Endothelial cell of umbilical vein (primary cell): ENCODE measurements at regions not wholly inside any gene's neighbourhood (a gene's known extent, or its start where the extent isn't known, plus 50 kb on each side); places are given as distances from the start of the nearest gene placed in this dataset.

Experiments
- EZH2 ChIP-seq: IDR thresholded peaks from 2 replicates; pipeline ENCODE4 v1.6.1; 2012; ENCODE audit warnings: borderline replicate concordance, low read depth, mild to moderate bottlenecking, moderate library complexity, low read length, inconsistent platforms; ENCODE audit not compliant: severe bottlenecking
- FOS ChIP-seq: IDR thresholded peaks from 2 replicates; pipeline ENCODE4 v1.6.1; 2011; ENCODE audit warnings: mild to moderate bottlenecking, low read length, moderate library complexity, borderline replicate concordance; ENCODE audit not compliant: insufficient read depth
- JUN ChIP-seq: IDR thresholded peaks from 2 replicates; pipeline ENCODE4 v1.6.1; 2011; ENCODE audit warnings: borderline replicate concordance, low read depth; ENCODE audit not compliant: insufficient read length, insufficient read depth
- MYC ChIP-seq: IDR thresholded peaks from one replicate; pipeline ENCODE4 v1.6.1; 2011; ENCODE audit warnings: mild to moderate bottlenecking, low read depth, low read length
- POLR2A ChIP-seq: IDR thresholded peaks from 2 replicates; pipeline ENCODE4 v1.6.1; 2012; ENCODE audit warnings: low read depth, mild to moderate bottlenecking, control low read depth, low read length
- POLR2AphosphoS5 ChIP-seq: IDR thresholded peaks from 2 replicates; pipeline ENCODE4 v1.6.1; 2012; ENCODE audit warnings: low read depth, mild to moderate bottlenecking, control low read depth, low read length, moderate library complexity; ENCODE audit not compliant: insufficient read depth
- TF ChIP-seq, protein P1 (sequence below), 2 donors: IDR thresholded peaks; 1 replicate in 1 of 2; 2 replicates in 1 of 2; pipeline ENCODE4 v1.5.1; 2011; ENCODE audit warnings: low read length in 2 of 2, mild to moderate bottlenecking in 2 of 2, moderate library complexity in 2 of 2, control low read depth in 1 of 2, inconsistent platforms in 1 of 2, low read depth in 1 of 2; ENCODE audit not compliant: insufficient read depth in 1 of 2; ENCODE audit errors: extremely low read depth in 1 of 2
- TF ChIP-seq, protein P2 (sequence below): IDR thresholded peaks from 2 replicates; pipeline ENCODE4 v1.6.1; 2011; ENCODE audit not compliant: insufficient read depth, insufficient read length

DNA sequence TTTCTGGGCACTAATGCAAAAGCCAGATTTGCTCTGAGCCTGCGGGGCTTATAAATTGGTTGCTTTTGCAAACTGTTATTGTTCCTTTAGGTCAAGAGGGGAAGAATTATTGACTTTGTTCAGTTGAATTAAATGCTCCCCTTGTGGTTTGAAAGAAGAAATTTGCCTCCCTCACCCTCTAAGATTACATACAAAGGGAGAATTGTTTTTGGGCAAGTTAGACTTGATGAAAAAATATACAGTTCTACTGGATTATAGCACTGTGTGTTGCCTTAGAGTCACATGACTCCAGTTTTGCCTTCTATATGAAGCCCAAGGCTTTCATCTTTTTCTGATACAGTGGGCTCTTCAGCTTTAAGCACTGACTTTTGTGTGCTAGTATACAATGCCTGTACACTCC, 1265.8 kb upstream of the LRRTM3 start:
- TF ChIP-seq, protein P1, sequence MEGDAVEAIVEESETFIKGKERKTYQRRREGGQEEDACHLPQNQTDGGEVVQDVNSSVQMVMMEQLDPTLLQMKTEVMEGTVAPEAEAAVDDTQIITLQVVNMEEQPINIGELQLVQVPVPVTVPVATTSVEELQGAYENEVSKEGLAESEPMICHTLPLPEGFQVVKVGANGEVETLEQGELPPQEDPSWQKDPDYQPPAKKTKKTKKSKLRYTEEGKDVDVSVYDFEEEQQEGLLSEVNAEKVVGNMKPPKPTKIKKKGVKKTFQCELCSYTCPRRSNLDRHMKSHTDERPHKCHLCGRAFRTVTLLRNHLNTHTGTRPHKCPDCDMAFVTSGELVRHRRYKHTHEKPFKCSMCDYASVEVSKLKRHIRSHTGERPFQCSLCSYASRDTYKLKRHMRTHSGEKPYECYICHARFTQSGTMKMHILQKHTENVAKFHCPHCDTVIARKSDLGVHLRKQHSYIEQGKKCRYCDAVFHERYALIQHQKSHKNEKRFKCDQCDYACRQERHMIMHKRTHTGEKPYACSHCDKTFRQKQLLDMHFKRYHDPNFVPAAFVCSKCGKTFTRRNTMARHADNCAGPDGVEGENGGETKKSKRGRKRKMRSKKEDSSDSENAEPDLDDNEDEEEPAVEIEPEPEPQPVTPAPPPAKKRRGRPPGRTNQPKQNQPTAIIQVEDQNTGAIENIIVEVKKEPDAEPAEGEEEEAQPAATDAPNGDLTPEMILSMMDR (IDR thresholded peaks at IDR 0.05; ENCODE audit: extremely low read depth in 1 of 2, insufficient read depth in 1 of 2, low read depth in 1 of 2, low read length in 2 of 2): no peak
- TF ChIP-seq FOS: no peak
- no peak for TF ChIP-seq JUN
- no peak for TF ChIP-seq POLR2A
- TF ChIP-seq EZH2: no peak
- no peak for TF ChIP-seq POLR2AphosphoS5
- no peak for TF ChIP-seq MYC
- TF ChIP-seq, protein P2, sequence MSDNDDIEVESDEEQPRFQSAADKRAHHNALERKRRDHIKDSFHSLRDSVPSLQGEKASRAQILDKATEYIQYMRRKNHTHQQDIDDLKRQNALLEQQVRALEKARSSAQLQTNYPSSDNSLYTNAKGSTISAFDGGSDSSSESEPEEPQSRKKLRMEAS: no peak
